HG03108 (cell line): ENCODE measurements at regions not wholly inside any gene's neighbourhood (a gene's known extent, or its start where the extent isn't known, plus 50 kb on each side); places are given as distances from the start of the nearest gene placed in this dataset.
"Not testable (repeated sequence)": the region's sequence is repeated elsewhere in the genome, so short reads cannot be mapped to it uniquely, and the experiment has no call there.

Experiments used
- ATAC-seq: cut with Tn5 transposase; IDR thresholded peaks from one replicate; pipeline ENCODE4 v1.9.1; 2021; ENCODE audit warnings: moderate library complexity; ENCODE audit not compliant: unreplicated experiment

GRCh38 chr2:212913640-212914306 lies 237.6 kb downstream of the IKZF2 start:
- no peak for ATAC-seq

GRCh38 chr2:212912445-212913103 lies 238.8 kb downstream of the IKZF2 start:
- ATAC-seq, result no peak

GRCh38 chr2:212911011-212911410 lies 240.4 kb downstream of the IKZF2 start:
- ATAC-seq, result no peak

GRCh38 chr2:212908682-212909435 lies 242.6 kb downstream of the IKZF2 start:
- ATAC-seq, result no peak

- no peak for ATAC-seq
Observed at GRCh38 chr2:212908031-212908430, 243.4 kb downstream of the IKZF2 start.

- no peak for ATAC-seq
Observed at GRCh38 chr2:212906620-212907019, 244.8 kb downstream of the IKZF2 start.

- no peak for ATAC-seq
Observed at GRCh38 chr2:212905640-212906201, 245.7 kb downstream of the IKZF2 start.

- ATAC-seq, result no peak
Observed at GRCh38 chr2:212904646-212905045, 246.8 kb downstream of the IKZF2 start.

GRCh38 chr2:212903413-212903812 lies 248.0 kb downstream of the IKZF2 start:
- ATAC-seq, result no peak

- ATAC-seq, result no peak
Observed at GRCh38 chr2:212902421-212902820, 249.0 kb downstream of the IKZF2 start.

GRCh38 chr2:212901604-212902275 lies 249.7 kb downstream of the IKZF2 start:
- no peak for ATAC-seq

- no peak for ATAC-seq
Observed at GRCh38 chr2:212900715-212901114, 250.7 kb downstream of the IKZF2 start.

- ATAC-seq, result no peak
Observed at GRCh38 chr2:212898011-212898410, 253.4 kb downstream of the IKZF2 start.

- no peak for ATAC-seq
Observed at GRCh38 chr2:212897296-212897695, 254.1 kb downstream of the IKZF2 start.

GRCh38 chr2:212894026-212894425 lies 257.4 kb downstream of the IKZF2 start:
- no peak for ATAC-seq

- no peak for ATAC-seq
Observed at GRCh38 chr2:212893216-212893615, 258.2 kb downstream of the IKZF2 start.

- no peak for ATAC-seq
Observed at GRCh38 chr2:212892193-212892592, 259.2 kb downstream of the IKZF2 start.

GRCh38 chr2:212891580-212891979 lies 259.8 kb downstream of the IKZF2 start:
- no peak for ATAC-seq

GRCh38 chr2:212882626-212883025 lies 268.8 kb downstream of the IKZF2 start:
- ATAC-seq, result no peak

- ATAC-seq, result not testable (repeated sequence)
Observed at GRCh38 chr2:212876556-212876955, 274.9 kb downstream of the IKZF2 start.

- not testable (repeated sequence) for ATAC-seq
Observed at GRCh38 chr2:212875950-212876349, 275.5 kb downstream of the IKZF2 start.
